Thymus (tissue), 11 donors: ENCODE measurements at regions not wholly inside any gene's neighbourhood (a gene's known extent, or its start where the extent isn't known, plus 50 kb on each side); places are given as distances from the start of the nearest gene placed in this dataset.
"Not testable (repeated sequence)": the region's sequence is repeated elsewhere in the genome, so short reads cannot be mapped to it uniquely, and the experiment has no call there.

Source experiments
- DNase-seq, 9 donors: peaks; one replicate each; pipeline ENCODE4 v3.0.0-alpha.2; 2013; ENCODE audit warnings: low spot score in 9 of 9, low read depth in 6 of 9, missing footprints in 1 of 9
- H3K27ac ChIP-seq, 2 donors: one replicate each; pipeline ENCODE4 v1.5.1; 2013; ENCODE audit warnings: control low read depth in 1 of 2, low read depth in 1 of 2, low read length in 1 of 2, mild to moderate bottlenecking in 1 of 2, moderate library complexity in 1 of 2
- H3K27me3 ChIP-seq, 2 donors: one replicate each; pipeline ENCODE4 v1.5.1; 2013; ENCODE audit warnings: low read length in 1 of 2; ENCODE audit not compliant: control insufficient read depth in 2 of 2, insufficient read depth in 1 of 2
- H3K36me3 ChIP-seq, 2 donors: one replicate each; pipeline ENCODE4 v1.5.1; 2013; ENCODE audit warnings: low read length in 1 of 2, mild to moderate bottlenecking in 1 of 2, moderate library complexity in 1 of 2; ENCODE audit not compliant: control insufficient read depth in 2 of 2, insufficient read depth in 2 of 2
- H3K4me1 ChIP-seq, 2 donors: one replicate each; pipeline ENCODE4 v1.5.1; 2013; ENCODE audit warnings: low read length in 2 of 2; ENCODE audit not compliant: control insufficient read depth in 2 of 2, insufficient read depth in 2 of 2
- H3K4me3 ChIP-seq, 2 donors: one replicate each; pipeline ENCODE4 v1.5.1; 2013; ENCODE audit warnings: low read length in 2 of 2, control low read depth in 1 of 2, mild to moderate bottlenecking in 1 of 2
- H3K9me3 ChIP-seq, 2 donors: one replicate each; pipeline ENCODE4 v1.5.1; 2013; ENCODE audit warnings: low read length in 1 of 2, mild to moderate bottlenecking in 1 of 2; ENCODE audit not compliant: control insufficient read depth in 2 of 2, insufficient read depth in 1 of 2
- WGBS: extraction: QIAGEN DNeasy Blood & Tissue Kit; methylation state at CpG from one replicate; pipeline ENCODE4 v1.1.7; 2013; 5-methylcytosine and 5-hydroxymethylcytosine counted together
- donor health status: healthy.

GRCh38 chrX:51001733-51002632 is 91.4 kb downstream of the BMP15 start:
- H3K27me3 ChIP-seq, H3K4me3 ChIP-seq, H3K36me3 ChIP-seq, DNase-seq, H3K4me1 ChIP-seq, H3K27ac ChIP-seq, H3K9me3 ChIP-seq: not testable (repeated sequence)
- 91% methylated on average over 11 of the region's 11 CpGs for WGBS

DNA sequence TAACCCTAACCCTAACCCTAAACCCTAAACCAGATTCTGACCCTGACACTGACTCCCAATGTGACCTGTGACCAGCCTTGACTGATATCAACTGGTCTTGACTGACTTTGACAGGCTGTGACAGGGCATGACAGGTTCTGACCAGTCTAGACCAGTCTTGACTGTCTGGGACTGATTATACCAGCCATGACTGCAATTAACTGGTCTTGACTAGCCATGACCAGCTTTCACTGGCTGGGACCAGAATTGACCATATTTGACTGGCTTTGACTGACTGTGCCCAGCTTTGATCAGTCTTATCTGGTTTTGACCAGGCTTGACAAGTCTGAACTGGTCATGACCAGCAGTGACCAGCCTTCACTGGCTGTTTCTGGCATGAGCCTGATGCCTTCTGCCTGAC is 95.5 kb downstream of the BMP15 start:
- Histone ChIP-seq H3K4me1 (no peaks in the 10 kb centered on the region), H3K27me3 (no peaks in the 10 kb centered on the region), H3K36me3 (no peaks in the 10 kb centered on the region), H3K27ac (no peak overlapping the region), H3K4me3 (no peak overlapping the region), H3K9me3 (no peaks in the 10 kb centered on the region)
- no peak for DNase-seq

GRCh38 chrX:51024106-51024696 is 113.7 kb downstream of the BMP15 start:
- H3K27me3 ChIP-seq = no peaks in the 10 kb centered on the region
- no peak overlapping the region for H3K27ac ChIP-seq
- no peaks in the 10 kb centered on the region for H3K4me1 ChIP-seq
- DNase-seq = no peak
- H3K9me3 ChIP-seq = no peaks in the 10 kb centered on the region
- WGBS = 71% methylated on average over 5 of the region's 5 CpGs
- no peak overlapping the region for H3K4me3 ChIP-seq
- no peaks in the 10 kb centered on the region for H3K36me3 ChIP-seq

- no peak overlapping the region for H3K27ac ChIP-seq
- H3K4me1 ChIP-seq = no peaks in the 10 kb centered on the region
- no peaks in the 10 kb centered on the region for H3K36me3 ChIP-seq
- H3K9me3 ChIP-seq = no peaks in the 10 kb centered on the region
- no peak overlapping the region for H3K4me3 ChIP-seq
- DNase-seq = no peak
- H3K27me3 ChIP-seq = no peaks in the 10 kb centered on the region
- 97% methylated on average over 3 of the region's 3 CpGs for WGBS
These were observed 116.3 kb downstream of the BMP15 start for GRCh38 chrX:51026862-51027261.

DNA sequence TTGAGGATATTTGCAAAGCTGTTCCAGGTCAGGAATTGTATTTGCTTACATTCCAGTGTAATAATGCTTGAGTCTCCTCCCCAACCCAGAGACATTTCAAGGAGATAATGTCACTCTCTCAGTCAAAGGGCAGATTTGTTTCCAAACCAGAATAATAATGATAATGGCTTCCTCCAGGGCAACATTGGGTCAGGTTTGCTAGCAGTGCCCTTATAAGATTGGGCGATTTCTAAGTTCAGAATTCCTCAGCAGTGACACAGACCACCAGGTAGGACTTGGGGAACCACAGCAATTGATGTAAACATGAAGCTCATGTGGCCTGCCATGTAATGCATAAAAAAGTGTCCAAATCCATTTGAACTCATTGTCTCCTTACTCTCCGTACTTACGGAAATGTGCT is 125.2 kb downstream of the BMP15 start:
- 93% methylated on average over 3 of the region's 3 CpGs for WGBS

GRCh38 chrX:51047950-51048349 is 137.4 kb downstream of the BMP15 start:
- WGBS = 88% methylated on average over 2 of the region's 2 CpGs
- no peaks in the 10 kb centered on the region for H3K27me3 ChIP-seq
- no peak for DNase-seq
- H3K4me1 ChIP-seq = no peaks in the 10 kb centered on the region
- no peak overlapping the region for H3K27ac ChIP-seq
- no peaks in the 10 kb centered on the region for H3K9me3 ChIP-seq
- H3K4me3 ChIP-seq = no peak overlapping the region
- H3K36me3 ChIP-seq = no peaks in the 10 kb centered on the region

More for the DNA sequence above, 125.2 kb downstream of the BMP15 start:
- DNase-seq = no peak
- Histone ChIP-seq H3K9me3 (no peaks in the 10 kb centered on the region), H3K4me3 (no peak overlapping the region), H3K36me3 (no peaks in the 10 kb centered on the region), H3K27me3 (no peaks in the 10 kb centered on the region), H3K4me1 (no peaks in the 10 kb centered on the region), H3K27ac (no peak overlapping the region)

DNA sequence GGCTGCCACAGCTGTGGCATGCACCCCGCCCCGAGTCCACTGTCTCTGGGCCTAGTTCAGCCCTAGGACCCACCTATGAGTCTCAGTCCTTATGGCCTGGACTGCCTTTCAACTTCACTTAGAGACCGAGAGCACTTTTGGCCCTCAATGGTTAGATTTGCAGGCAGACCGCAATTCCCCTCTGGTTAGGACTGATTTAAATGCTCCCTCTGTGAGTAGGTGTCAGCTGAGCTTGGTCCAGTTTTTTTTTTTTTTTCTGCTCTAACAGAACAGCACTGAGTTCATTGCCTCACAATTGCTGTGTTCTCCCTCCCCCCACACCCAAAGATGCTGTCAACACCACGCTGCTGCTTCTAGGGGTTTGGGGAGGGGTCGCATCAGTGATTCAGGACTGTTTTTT is 143.2 kb downstream of the BMP15 start:
- Histone ChIP-seq H3K36me3 (no peaks in the 10 kb centered on the region), H3K4me3 (no peak overlapping the region), H3K9me3 (no peaks in the 10 kb centered on the region), H3K4me1 (no peaks in the 10 kb centered on the region), H3K27ac (no peak overlapping the region), H3K27me3 (no peaks in the 10 kb centered on the region)
- 95% methylated on average over 6 of the region's 6 CpGs for WGBS
- no peak for DNase-seq

DNA sequence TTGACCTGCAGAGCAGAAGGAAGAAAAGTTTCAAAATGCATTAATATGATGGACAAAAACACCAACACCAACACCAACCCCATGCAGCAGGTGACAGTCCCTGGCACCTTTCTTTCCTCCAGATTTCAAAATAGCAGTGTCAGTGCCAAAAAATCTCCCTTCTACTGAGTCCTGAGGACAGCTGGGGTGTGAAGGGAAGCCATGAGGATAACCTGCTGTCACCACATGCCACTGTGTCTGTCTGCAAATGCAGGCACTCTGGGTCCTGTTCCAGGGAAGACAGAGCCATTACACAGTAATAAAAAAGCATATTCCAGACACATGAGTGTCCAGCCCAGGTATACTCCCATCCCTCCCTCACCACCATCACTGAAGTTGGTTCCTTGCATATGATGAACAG is 187.5 kb downstream of the BMP15 start:
- no peaks in the 10 kb centered on the region for H3K36me3 ChIP-seq
- no peak overlapping the region for H3K4me3 ChIP-seq
- no peaks in the 10 kb centered on the region for H3K4me1 ChIP-seq
- H3K9me3 ChIP-seq = no peaks in the 10 kb centered on the region
- H3K27me3 ChIP-seq = no peaks in the 10 kb centered on the region
- no peak overlapping the region for H3K27ac ChIP-seq
- DNase-seq = no peak

- H3K27ac ChIP-seq, H3K27me3 ChIP-seq, H3K9me3 ChIP-seq, H3K4me3 ChIP-seq, H3K4me1 ChIP-seq, DNase-seq, H3K36me3 ChIP-seq: not testable (repeated sequence)
- 94% methylated on average over 49 of the region's 52 CpGs for WGBS
These were observed 208.8 kb downstream of the BMP15 start for GRCh38 chrX:51119058-51119926.
